ENCODE measurements at regions not wholly inside any gene's neighbourhood (a gene's known extent, or its start where the extent isn't known, plus 50 kb on each side); places are given as distances from the start of the nearest gene placed in this dataset.

GRCh38 chr3:8205881-8206280 lies 295.7 kb upstream of the LMCD1 start:
- Histone ChIP-seq H3K27ac (ENCODE audit: low read depth in 1 of 2, low read length in 2 of 2) (no peak overlapping the region), H3K9me3 (ENCODE audit: control insufficient read depth in 1 of 2, insufficient read depth in 1 of 2, low read length in 2 of 2) (no peaks in the 10 kb centered on the region), H3K36me3 (ENCODE audit: insufficient read depth, low read length) (no peaks in the 10 kb centered on the region), H3K4me3 (ENCODE audit: low read length) (no peak overlapping the region), H3K4me1 (ENCODE audit: insufficient read depth, low read length) (no peaks in the 10 kb centered on the region), H3K27me3 (ENCODE audit: control insufficient read depth in 1 of 2, insufficient read depth in 2 of 2, low read length in 2 of 2) (no peaks in the 10 kb centered on the region)
- TF ChIP-seq, protein P1, sequence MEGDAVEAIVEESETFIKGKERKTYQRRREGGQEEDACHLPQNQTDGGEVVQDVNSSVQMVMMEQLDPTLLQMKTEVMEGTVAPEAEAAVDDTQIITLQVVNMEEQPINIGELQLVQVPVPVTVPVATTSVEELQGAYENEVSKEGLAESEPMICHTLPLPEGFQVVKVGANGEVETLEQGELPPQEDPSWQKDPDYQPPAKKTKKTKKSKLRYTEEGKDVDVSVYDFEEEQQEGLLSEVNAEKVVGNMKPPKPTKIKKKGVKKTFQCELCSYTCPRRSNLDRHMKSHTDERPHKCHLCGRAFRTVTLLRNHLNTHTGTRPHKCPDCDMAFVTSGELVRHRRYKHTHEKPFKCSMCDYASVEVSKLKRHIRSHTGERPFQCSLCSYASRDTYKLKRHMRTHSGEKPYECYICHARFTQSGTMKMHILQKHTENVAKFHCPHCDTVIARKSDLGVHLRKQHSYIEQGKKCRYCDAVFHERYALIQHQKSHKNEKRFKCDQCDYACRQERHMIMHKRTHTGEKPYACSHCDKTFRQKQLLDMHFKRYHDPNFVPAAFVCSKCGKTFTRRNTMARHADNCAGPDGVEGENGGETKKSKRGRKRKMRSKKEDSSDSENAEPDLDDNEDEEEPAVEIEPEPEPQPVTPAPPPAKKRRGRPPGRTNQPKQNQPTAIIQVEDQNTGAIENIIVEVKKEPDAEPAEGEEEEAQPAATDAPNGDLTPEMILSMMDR (IDR thresholded peaks at IDR 0.05), result no peak
- ATAC-seq (ENCODE audit: poor library complexity) (no peak), DNase-seq (no peak)
- intact Hi-C loops (cut with DNase I, micrococcal nuclease), result no loop called here
- H3K9me3 Mint-ChIP-seq, result no peaks in the 10 kb centered on the region
- H3K4me3 Mint-ChIP-seq, result no peak overlapping the region
- H3K27ac Mint-ChIP-seq, result no peak overlapping the region
- no peaks in the 10 kb centered on the region for H3K4me1 Mint-ChIP-seq (ENCODE audit: low read depth)
- H3K27me3 Mint-ChIP-seq, result peaks cover 4% of the 10 kb centered on the region
- CTCF ChIA-PET, result interaction anchor here (1.0 kb wide), 1 partner anchor 10 kb away, joined by 5 read pairs; no protein-coding TSS in a partner anchor
- no peaks in the 10 kb centered on the region for H3K36me3 Mint-ChIP-seq (ENCODE audit: low read depth)
- POLR2A ChIA-PET, result no interaction called here

GRCh38 chr3:8206971-8207617 lies 294.5 kb upstream of the LMCD1 start:
- H3K4me3 ChIP-seq (ENCODE audit: low read length), result no peak overlapping the region
- no peak for ATAC-seq (ENCODE audit: poor library complexity)
- H3K4me1 ChIP-seq (ENCODE audit: insufficient read depth, low read length), result no peaks in the 10 kb centered on the region
- TF ChIP-seq, protein P1 (IDR thresholded peaks at IDR 0.05), result no peak
- H3K27me3 ChIP-seq (ENCODE audit: control insufficient read depth in 1 of 2, insufficient read depth in 2 of 2, low read length in 2 of 2), result no peaks in the 10 kb centered on the region
- Mint-ChIP-seq H3K27me3 (peaks cover 4% of the 10 kb centered on the region), H3K36me3 (ENCODE audit: low read depth) (no peaks in the 10 kb centered on the region), H3K9me3 (no peaks in the 10 kb centered on the region), H3K27ac (no peak overlapping the region), H3K4me1 (ENCODE audit: low read depth) (no peaks in the 10 kb centered on the region), H3K4me3 (no peak overlapping the region)
- H3K36me3 ChIP-seq (ENCODE audit: insufficient read depth, low read length), result no peaks in the 10 kb centered on the region
- no peak for DNase-seq
- ChIA-PET POLR2A (no interaction called here), CTCF (no interaction called here)
- no peak overlapping the region for H3K27ac ChIP-seq (ENCODE audit: low read depth in 1 of 2, low read length in 2 of 2)
- no peaks in the 10 kb centered on the region for H3K9me3 ChIP-seq (ENCODE audit: control insufficient read depth in 1 of 2, insufficient read depth in 1 of 2, low read length in 2 of 2)
- intact Hi-C loops (cut with DNase I, micrococcal nuclease), result no loop called here

- intact Hi-C loops (cut with DNase I, micrococcal nuclease), result no loop called here
- no peaks in the 10 kb centered on the region for H3K4me1 ChIP-seq (ENCODE audit: insufficient read depth, low read length)
- TF ChIP-seq, protein P1 (IDR thresholded peaks at IDR 0.05), result no peak
- ChIA-PET POLR2A (no interaction called here), CTCF (no interaction called here)
- Mint-ChIP-seq H3K9me3 (no peaks in the 10 kb centered on the region), H3K27me3 (peaks cover 10% of the 10 kb centered on the region), H3K4me3 (no peak overlapping the region), H3K36me3 (ENCODE audit: low read depth) (no peaks in the 10 kb centered on the region), H3K27ac (no peak overlapping the region), H3K4me1 (ENCODE audit: low read depth) (no peaks in the 10 kb centered on the region)
- no peak overlapping the region for H3K27ac ChIP-seq (ENCODE audit: low read depth in 1 of 2, low read length in 2 of 2)
- H3K4me3 ChIP-seq (ENCODE audit: low read length), result no peak overlapping the region
- H3K9me3 ChIP-seq (ENCODE audit: control insufficient read depth in 1 of 2, insufficient read depth in 1 of 2, low read length in 2 of 2), result no peaks in the 10 kb centered on the region
- H3K36me3 ChIP-seq (ENCODE audit: insufficient read depth, low read length), result no peaks in the 10 kb centered on the region
- no peak for ATAC-seq (ENCODE audit: poor library complexity)
- DNase-seq, result no peak
- H3K27me3 ChIP-seq (ENCODE audit: control insufficient read depth in 1 of 2, insufficient read depth in 2 of 2, low read length in 2 of 2), result no peaks in the 10 kb centered on the region
These were observed 290.7 kb upstream of the LMCD1 start for GRCh38 chr3:8210882-8211341.

All from CD4-positive, alpha-beta T cell (primary cell).